HL-60 (cell line): ENCODE measurements at regions not wholly inside any gene's neighbourhood (a gene's known extent, or its start where the extent isn't known, plus 50 kb on each side); places are given as distances from the start of the nearest gene placed in this dataset.

Experiments used
- GABPA ChIP-seq: IDR thresholded peaks from 2 replicates; pipeline ENCODE4 v1.6.1; 2012; ENCODE audit warnings: low read depth
- POLR2AphosphoS5 ChIP-seq: IDR thresholded peaks from 2 replicates; pipeline ENCODE4 v1.6.1; 2012; ENCODE audit warnings: low read depth
- REST ChIP-seq: IDR thresholded peaks from 2 replicates; pipeline ENCODE4 v1.6.1; 2012; ENCODE audit warnings: low read depth; ENCODE audit not compliant: insufficient replicate concordance
- SPI1 ChIP-seq: IDR thresholded peaks from 2 replicates; pipeline ENCODE4 v1.6.1; 2012; ENCODE audit warnings: low read depth, mild to moderate bottlenecking, borderline replicate concordance
- TF ChIP-seq, protein P1 (sequence below): IDR thresholded peaks from one replicate; pipeline ENCODE4 v1.5.1; 2011; ENCODE audit warnings: low read length, control low read depth, inconsistent platforms; ENCODE audit not compliant: insufficient read depth

DNA sequence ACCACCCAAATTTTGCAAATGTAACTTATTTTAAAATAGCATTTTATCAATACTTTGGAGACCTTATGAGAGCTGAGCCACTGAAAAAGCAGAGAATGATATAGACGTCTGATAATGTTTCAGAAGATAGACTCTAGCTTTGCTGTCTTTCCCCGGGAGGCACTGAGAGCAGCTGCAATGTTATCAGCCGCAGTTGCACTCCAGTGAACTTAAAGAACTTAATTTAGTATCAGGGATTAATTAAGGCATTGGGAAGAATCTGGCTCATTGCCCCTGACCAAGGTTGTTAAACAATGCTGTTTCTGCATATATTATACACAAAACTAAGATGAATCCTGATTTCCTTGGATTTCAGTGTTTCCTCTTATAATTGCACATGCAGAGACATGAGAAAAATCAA, 75.7 kb upstream of the SGCG start:
- TF ChIP-seq, protein P1, sequence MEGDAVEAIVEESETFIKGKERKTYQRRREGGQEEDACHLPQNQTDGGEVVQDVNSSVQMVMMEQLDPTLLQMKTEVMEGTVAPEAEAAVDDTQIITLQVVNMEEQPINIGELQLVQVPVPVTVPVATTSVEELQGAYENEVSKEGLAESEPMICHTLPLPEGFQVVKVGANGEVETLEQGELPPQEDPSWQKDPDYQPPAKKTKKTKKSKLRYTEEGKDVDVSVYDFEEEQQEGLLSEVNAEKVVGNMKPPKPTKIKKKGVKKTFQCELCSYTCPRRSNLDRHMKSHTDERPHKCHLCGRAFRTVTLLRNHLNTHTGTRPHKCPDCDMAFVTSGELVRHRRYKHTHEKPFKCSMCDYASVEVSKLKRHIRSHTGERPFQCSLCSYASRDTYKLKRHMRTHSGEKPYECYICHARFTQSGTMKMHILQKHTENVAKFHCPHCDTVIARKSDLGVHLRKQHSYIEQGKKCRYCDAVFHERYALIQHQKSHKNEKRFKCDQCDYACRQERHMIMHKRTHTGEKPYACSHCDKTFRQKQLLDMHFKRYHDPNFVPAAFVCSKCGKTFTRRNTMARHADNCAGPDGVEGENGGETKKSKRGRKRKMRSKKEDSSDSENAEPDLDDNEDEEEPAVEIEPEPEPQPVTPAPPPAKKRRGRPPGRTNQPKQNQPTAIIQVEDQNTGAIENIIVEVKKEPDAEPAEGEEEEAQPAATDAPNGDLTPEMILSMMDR = no peak
- TF ChIP-seq SPI1 (no peak), GABPA (no peak), POLR2AphosphoS5 (no peak), REST (no peak)
